Astrocyte (in vitro differentiated cells and primary cell): ENCODE measurements at regions not wholly inside any gene's neighbourhood (a gene's known extent, or its start where the extent isn't known, plus 50 kb on each side); places are given as distances from the start of the nearest gene placed in this dataset.

Source experiments
- CTCF ChIP-seq: IDR thresholded peaks from 2 replicates; pipeline ENCODE4 v1.5.1; 2011; ENCODE audit warnings: low read depth, mild to moderate bottlenecking, inconsistent platforms, low read length, moderate library complexity; ENCODE audit not compliant: insufficient read depth
- EZH2 ChIP-seq: IDR thresholded peaks from 2 replicates; pipeline ENCODE4 v1.6.1; 2012; ENCODE audit warnings: mild to moderate bottlenecking, low read length, inconsistent platforms; ENCODE audit not compliant: insufficient read depth

GRCh38 chr17:31680126-31680525, 178.9 kb downstream of the COPRS start:
- TF ChIP-seq CTCF = no peak
- no peak for TF ChIP-seq EZH2
